ENCODE measurements at regions not wholly inside any gene's neighbourhood (a gene's known extent, or its start where the extent isn't known, plus 50 kb on each side); places are given as distances from the start of the nearest gene placed in this dataset.

GRCh38 chr7:68143345-68143744 is 1146.7 kb downstream of the TYW1 start:
- no peak overlapping the region for H3K4me3 ChIP-seq (ENCODE audit: low read depth, low read length)
- H3K27me3 ChIP-seq (ENCODE audit: control insufficient read depth, insufficient read depth, low read length) = no peaks in the 10 kb centered on the region
- TF ChIP-seq CTCF (IDR thresholded peaks at IDR 0.05; ENCODE audit: insufficient read depth, low read length, poor library complexity, severe bottlenecking) = no peak
- no peaks in the 10 kb centered on the region for H3K36me3 ChIP-seq (ENCODE audit: control insufficient read depth, insufficient read depth, low read length)
- no peak for DNase-seq (ENCODE audit: low read depth)

DNA sequence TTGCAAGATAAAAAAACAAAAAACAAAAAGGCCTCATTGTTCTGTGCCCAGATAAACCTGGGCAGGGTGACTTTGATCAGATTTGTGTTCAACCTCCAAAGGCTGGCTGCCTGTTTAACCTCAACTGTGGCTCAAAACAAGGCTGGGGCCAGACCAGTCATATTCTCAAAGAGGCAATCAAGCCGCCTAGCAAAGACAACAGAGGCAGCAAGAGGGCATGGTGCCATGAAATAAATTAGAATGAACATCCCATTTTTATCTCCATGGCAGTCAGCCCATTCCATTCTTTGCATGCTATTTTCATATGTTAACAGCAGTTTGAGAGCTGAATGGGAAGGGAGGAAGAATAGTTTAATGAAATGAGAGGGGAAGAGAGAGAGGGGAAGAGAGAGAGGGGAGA is 1150.3 kb downstream of the TYW1 start:
- Histone ChIP-seq H3K36me3 (ENCODE audit: control insufficient read depth, insufficient read depth, low read length) (no peaks in the 10 kb centered on the region), H3K27me3 (ENCODE audit: control insufficient read depth, insufficient read depth, low read length) (no peaks in the 10 kb centered on the region), H3K4me3 (ENCODE audit: low read depth, low read length) (no peak overlapping the region)
- TF ChIP-seq CTCF (IDR thresholded peaks at IDR 0.05; ENCODE audit: insufficient read depth, low read length, poor library complexity, severe bottlenecking) = no peak
- DNase-seq (ENCODE audit: low read depth) = no peak

GRCh38 chr7:68147614-68148238 is 1151.1 kb downstream of the TYW1 start:
- no peak for TF ChIP-seq CTCF (IDR thresholded peaks at IDR 0.05; ENCODE audit: insufficient read depth, low read length, poor library complexity, severe bottlenecking)
- Histone ChIP-seq H3K36me3 (ENCODE audit: control insufficient read depth, insufficient read depth, low read length) (no peaks in the 10 kb centered on the region), H3K4me3 (ENCODE audit: low read depth, low read length) (no peak overlapping the region), H3K27me3 (ENCODE audit: control insufficient read depth, insufficient read depth, low read length) (no peaks in the 10 kb centered on the region)
- no peak for DNase-seq (ENCODE audit: low read depth)

DNA sequence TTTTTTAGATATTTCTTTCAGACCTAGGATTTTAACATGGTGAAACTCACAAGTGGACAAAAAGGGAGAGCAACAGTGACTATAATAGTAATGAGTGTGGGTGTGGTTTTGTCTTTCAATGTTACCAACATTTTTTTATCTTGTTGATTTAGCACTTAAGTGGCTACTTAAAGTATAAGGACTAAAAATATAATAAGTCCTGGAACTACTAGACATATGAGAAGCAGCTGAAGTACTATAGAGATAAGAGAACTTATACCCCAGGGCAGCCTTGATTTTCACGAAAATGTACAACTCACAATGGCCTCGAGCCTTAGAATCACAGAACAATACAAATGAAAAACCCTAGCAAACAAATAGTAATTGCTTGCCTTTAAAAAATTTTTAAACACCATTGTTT is 1151.8 kb downstream of the TYW1 start:
- no peaks in the 10 kb centered on the region for H3K36me3 ChIP-seq (ENCODE audit: control insufficient read depth, insufficient read depth, low read length)
- no peak for TF ChIP-seq CTCF (IDR thresholded peaks at IDR 0.05; ENCODE audit: insufficient read depth, low read length, poor library complexity, severe bottlenecking)
- no peak for DNase-seq (ENCODE audit: low read depth)
- H3K4me3 ChIP-seq (ENCODE audit: low read depth, low read length) = no peak overlapping the region
- no peaks in the 10 kb centered on the region for H3K27me3 ChIP-seq (ENCODE audit: control insufficient read depth, insufficient read depth, low read length)

- Histone ChIP-seq H3K27me3 (ENCODE audit: control insufficient read depth, insufficient read depth, low read length) (no peaks in the 10 kb centered on the region), H3K36me3 (ENCODE audit: control insufficient read depth, insufficient read depth, low read length) (no peaks in the 10 kb centered on the region), H3K4me3 (ENCODE audit: low read depth, low read length) (no peak overlapping the region)
- no peak for DNase-seq (ENCODE audit: low read depth)
- TF ChIP-seq CTCF (IDR thresholded peaks at IDR 0.05; ENCODE audit: insufficient read depth, low read length, poor library complexity, severe bottlenecking) = no peak
These were observed 1155.6 kb downstream of the TYW1 start for GRCh38 chr7:68152205-68152604.

GRCh38 chr7:68155676-68156075 is 1159.0 kb downstream of the TYW1 start:
- DNase-seq (ENCODE audit: low read depth) = no peak
- no peak for TF ChIP-seq CTCF (IDR thresholded peaks at IDR 0.05; ENCODE audit: insufficient read depth, low read length, poor library complexity, severe bottlenecking)
- no peaks in the 10 kb centered on the region for H3K36me3 ChIP-seq (ENCODE audit: control insufficient read depth, insufficient read depth, low read length)
- H3K27me3 ChIP-seq (ENCODE audit: control insufficient read depth, insufficient read depth, low read length) = no peaks in the 10 kb centered on the region
- H3K4me3 ChIP-seq (ENCODE audit: low read depth, low read length) = no peak overlapping the region
